Gastrocnemius medialis (tissue), 4 donors: ENCODE measurements at regions not wholly inside any gene's neighbourhood (a gene's known extent, or its start where the extent isn't known, plus 50 kb on each side); places are given as distances from the start of the nearest gene placed in this dataset.

Experiments
- POLR2A ChIP-seq, 2 donors: fragments of 450-650 bp; IDR thresholded peaks; one replicate each; pipeline ENCODE4 v1.6.1; 2017; ENCODE audit warnings: antibody characterized with exemption in 2 of 2, mild to moderate bottlenecking in 2 of 2, moderate library complexity in 2 of 2
- TF ChIP-seq, protein P1 (sequence below), 5 experiments: fragments of 450-650 bp in 3 of 5; fragments of 200-600 bp in 2 of 5; sonication (generic) in 2 of 5; IDR thresholded peaks in 4 of 5; conservative IDR thresholded peaks in 1 of 5; 1 replicate in 4 of 5; 2 replicates in 1 of 5; pipeline ENCODE4 v1.5.1; 2016 to 2019; ENCODE audit warnings: antibody characterized with exemption in 5 of 5, mild to moderate bottlenecking in 3 of 5, moderate library complexity in 3 of 5

DNA sequence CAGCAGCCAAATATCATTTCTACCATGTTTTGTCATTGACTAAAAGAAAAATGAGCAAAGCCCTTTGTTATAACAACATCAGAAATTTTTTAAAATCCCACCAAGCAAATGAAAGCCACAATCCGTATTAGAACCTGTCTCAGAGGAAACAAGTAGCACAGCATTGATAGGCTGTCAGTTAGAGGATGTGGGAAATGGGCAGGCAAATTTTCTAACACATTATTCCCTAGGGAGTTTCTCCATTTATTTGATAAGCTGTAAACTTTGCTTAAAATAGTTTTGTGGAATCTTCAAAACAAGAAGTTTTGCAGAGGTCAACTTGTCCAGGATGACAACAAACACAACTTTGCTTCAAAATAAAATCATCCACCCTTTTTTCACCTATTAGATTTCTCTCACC, 53.6 kb upstream of the APC start:
- TF ChIP-seq, protein P1, sequence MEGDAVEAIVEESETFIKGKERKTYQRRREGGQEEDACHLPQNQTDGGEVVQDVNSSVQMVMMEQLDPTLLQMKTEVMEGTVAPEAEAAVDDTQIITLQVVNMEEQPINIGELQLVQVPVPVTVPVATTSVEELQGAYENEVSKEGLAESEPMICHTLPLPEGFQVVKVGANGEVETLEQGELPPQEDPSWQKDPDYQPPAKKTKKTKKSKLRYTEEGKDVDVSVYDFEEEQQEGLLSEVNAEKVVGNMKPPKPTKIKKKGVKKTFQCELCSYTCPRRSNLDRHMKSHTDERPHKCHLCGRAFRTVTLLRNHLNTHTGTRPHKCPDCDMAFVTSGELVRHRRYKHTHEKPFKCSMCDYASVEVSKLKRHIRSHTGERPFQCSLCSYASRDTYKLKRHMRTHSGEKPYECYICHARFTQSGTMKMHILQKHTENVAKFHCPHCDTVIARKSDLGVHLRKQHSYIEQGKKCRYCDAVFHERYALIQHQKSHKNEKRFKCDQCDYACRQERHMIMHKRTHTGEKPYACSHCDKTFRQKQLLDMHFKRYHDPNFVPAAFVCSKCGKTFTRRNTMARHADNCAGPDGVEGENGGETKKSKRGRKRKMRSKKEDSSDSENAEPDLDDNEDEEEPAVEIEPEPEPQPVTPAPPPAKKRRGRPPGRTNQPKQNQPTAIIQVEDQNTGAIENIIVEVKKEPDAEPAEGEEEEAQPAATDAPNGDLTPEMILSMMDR (IDR thresholded peaks at IDR 0.05 in 4 of 5, conservative IDR thresholded peaks at IDR 0.05 in 1 of 5) = no peak
- TF ChIP-seq POLR2A (IDR thresholded peaks at IDR 0.05) = no peak
